Smooth muscle cell of the brain vasculature (primary cell): ENCODE measurements at regions not wholly inside any gene's neighbourhood (a gene's known extent, or its start where the extent isn't known, plus 50 kb on each side); places are given as distances from the start of the nearest gene placed in this dataset.

ENCODE experiments used
- DNase-seq: peaks from one replicate; pipeline ENCODE4 v3.0.0-alpha.2; 2012; ENCODE audit warnings: low read depth, low spot score

- no peak for DNase-seq
Observed at GRCh38 chr12:97274386-97274785, 188.2 kb upstream of the RMST start.

GRCh38 chr12:97275256-97275655 is 187.3 kb upstream of the RMST start:
- no peak for DNase-seq

- no peak for DNase-seq
Observed at GRCh38 chr12:97275728-97276590, 186.6 kb upstream of the RMST start.

GRCh38 chr12:97276661-97277429 is 185.8 kb upstream of the RMST start:
- no peak for DNase-seq

GRCh38 chr12:97283297-97283696 is 179.3 kb upstream of the RMST start:
- DNase-seq = no peak

GRCh38 chr12:97288531-97288930 is 174.1 kb upstream of the RMST start:
- DNase-seq = no peak

- DNase-seq = no peak
Observed at GRCh38 chr12:97292588-97292987, 170.0 kb upstream of the RMST start.

- no peak for DNase-seq
Observed at GRCh38 chr12:97293541-97293940, 169.1 kb upstream of the RMST start.

GRCh38 chr12:97299847-97300246 is 162.8 kb upstream of the RMST start:
- DNase-seq = no peak

GRCh38 chr12:97300431-97300830 is 162.2 kb upstream of the RMST start:
- DNase-seq = no peak

- DNase-seq = no peak
Observed at GRCh38 chr12:97300891-97301290, 161.7 kb upstream of the RMST start.

- no peak for DNase-seq
Observed at GRCh38 chr12:97301576-97301975, 161.0 kb upstream of the RMST start.

GRCh38 chr12:97305651-97306050 is 157.0 kb upstream of the RMST start:
- no peak for DNase-seq

- DNase-seq = no peak
Observed at GRCh38 chr12:97306147-97306546, 156.5 kb upstream of the RMST start.

GRCh38 chr12:97308576-97309198 is 153.9 kb upstream of the RMST start:
- DNase-seq = peak; percentile 17

GRCh38 chr12:97309921-97310320 is 152.7 kb upstream of the RMST start:
- no peak for DNase-seq

- DNase-seq = no peak
Observed at GRCh38 chr12:97312570-97313135, 150.0 kb upstream of the RMST start.

GRCh38 chr12:97313471-97314190 is 149.0 kb upstream of the RMST start:
- no peak for DNase-seq

- DNase-seq = no peak
Observed at GRCh38 chr12:97316321-97316720, 146.3 kb upstream of the RMST start.

- no peak for DNase-seq
Observed at GRCh38 chr12:97321621-97322020, 141.0 kb upstream of the RMST start.

- no peak for DNase-seq
Observed at GRCh38 chr12:97322388-97322787, 140.2 kb upstream of the RMST start.
